ENCODE measurements at regions not wholly inside any gene's neighbourhood (a gene's known extent, or its start where the extent isn't known, plus 50 kb on each side); places are given as distances from the start of the nearest gene placed in this dataset.

- no peak for TF ChIP-seq TOX (CRISPR knock-in tag; IDR thresholded peaks at IDR 0.05; ENCODE audit: borderline replicate concordance)
- no peak for TF ChIP-seq ARNTL (CRISPR knock-in tag; IDR thresholded peaks at IDR 0.05; ENCODE audit: borderline replicate concordance, low read depth)
- TF ChIP-seq PATZ1 (CRISPR knock-in tag; IDR thresholded peaks at IDR 0.05; ENCODE audit: borderline replicate concordance) = no peak
- no peak for TF ChIP-seq CREB5 (CRISPR knock-in tag; IDR thresholded peaks at IDR 0.05; ENCODE audit: low read depth)
- no peak for TF ChIP-seq ZFP3 (CRISPR knock-in tag; IDR thresholded peaks at IDR 0.05)
- TF ChIP-seq ESRRG (CRISPR knock-in tag; IDR thresholded peaks at IDR 0.05) = no peak
- no peak for TF ChIP-seq ZFP30 (CRISPR knock-in tag; IDR thresholded peaks at IDR 0.05)
- TF ChIP-seq RARB (CRISPR knock-in tag; IDR thresholded peaks at IDR 0.05) = no peak
- TF ChIP-seq CSDC2 (CRISPR knock-in tag; IDR thresholded peaks at IDR 0.05) = no peak
These were observed 309.8 kb downstream of the TMEM121 start for GRCh38 chr14:105836160-105836559.
